Loucy (cell line): ENCODE measurements at regions not wholly inside any gene's neighbourhood (a gene's known extent, or its start where the extent isn't known, plus 50 kb on each side); places are given as distances from the start of the nearest gene placed in this dataset.
"Not testable (repeated sequence)": the region's sequence is repeated elsewhere in the genome, so short reads cannot be mapped to it uniquely, and the experiment has no call there.

ENCODE experiments used
- CTCF ChIP-seq: fragments of 200-600 bp; sonication (generic); conservative IDR thresholded peaks from 2 replicates; pipeline ENCODE4 v1.5.1; 2014; ENCODE audit warnings: mild to moderate bottlenecking, antibody characterized with exemption, low read length
- EZH2phosphoT487 ChIP-seq: fragments of 200-600 bp; IDR thresholded peaks from 2 replicates; pipeline ENCODE4 v1.6.1; 2018; ENCODE audit warnings: antibody characterized with exemption, mild to moderate bottlenecking, moderate library complexity, borderline replicate concordance

- not testable (repeated sequence) for TF ChIP-seq CTCF, EZH2phosphoT487
Observed at GRCh38 chr15:19902388-19902787, 639.2 kb downstream of the GOLGA6L6 start.
